ENCODE measurements at regions not wholly inside any gene's neighbourhood (a gene's known extent, or its start where the extent isn't known, plus 50 kb on each side); places are given as distances from the start of the nearest gene placed in this dataset.

- TF ChIP-seq CTCF (conservative IDR thresholded peaks at IDR 0.05; ENCODE audit: low read length) (no peak), EZH2phosphoT487 (IDR thresholded peaks at IDR 0.05; ENCODE audit: borderline replicate concordance, low read depth, low read length) (no peak)
These were observed 106.0 kb upstream of the SSTR1 start for GRCh38 chr14:38101679-38102078.
